ENCODE measurements at regions not wholly inside any gene's neighbourhood (a gene's known extent, or its start where the extent isn't known, plus 50 kb on each side); places are given as distances from the start of the nearest gene placed in this dataset.

- TF ChIP-seq CTCF (IDR thresholded peaks at IDR 0.05; ENCODE audit: low read length) (no peak), EZH2 (optimal IDR thresholded peaks at IDR 0.05; ENCODE audit: low read depth, low read length) (no peak), EZH2phosphoT487 (IDR thresholded peaks at IDR 0.05; ENCODE audit: low read length) (no peak)
Observed at GRCh38 chr3:152109038-152109437, 159.7 kb upstream of the MBNL1 start.

Measured in MM.1S (cell line).